Choroid plexus epithelial cell (primary cell): ENCODE measurements at regions not wholly inside any gene's neighbourhood (a gene's known extent, or its start where the extent isn't known, plus 50 kb on each side); places are given as distances from the start of the nearest gene placed in this dataset.
A peak's percentile ranks its signal among the peaks of the same experiment; 100 is the strongest.
"Not testable (repeated sequence)": the region's sequence is repeated elsewhere in the genome, so short reads cannot be mapped to it uniquely, and the experiment has no call there.

Experiments
- DNase-seq: peaks from one replicate; pipeline ENCODE4 v3.0.0-alpha.2; 2010; ENCODE audit warnings: low read depth
- H3K4me3 ChIP-seq: 2 replicates; pipeline ENCODE4 v1.5.1; 2011; ENCODE audit warnings: low read depth, mild to moderate bottlenecking, control low read depth, low read length, moderate library complexity
- TF ChIP-seq, protein P1 (sequence below): conservative IDR thresholded peaks from 2 replicates; pipeline ENCODE4 v1.5.1; 2011; ENCODE audit warnings: low read depth, mild to moderate bottlenecking, control low read depth, inconsistent platforms, low read length, moderate library complexity

GRCh38 chr4:156294577-156294976 is 340.9 kb upstream of the CTSO start:
- TF ChIP-seq, protein P1, sequence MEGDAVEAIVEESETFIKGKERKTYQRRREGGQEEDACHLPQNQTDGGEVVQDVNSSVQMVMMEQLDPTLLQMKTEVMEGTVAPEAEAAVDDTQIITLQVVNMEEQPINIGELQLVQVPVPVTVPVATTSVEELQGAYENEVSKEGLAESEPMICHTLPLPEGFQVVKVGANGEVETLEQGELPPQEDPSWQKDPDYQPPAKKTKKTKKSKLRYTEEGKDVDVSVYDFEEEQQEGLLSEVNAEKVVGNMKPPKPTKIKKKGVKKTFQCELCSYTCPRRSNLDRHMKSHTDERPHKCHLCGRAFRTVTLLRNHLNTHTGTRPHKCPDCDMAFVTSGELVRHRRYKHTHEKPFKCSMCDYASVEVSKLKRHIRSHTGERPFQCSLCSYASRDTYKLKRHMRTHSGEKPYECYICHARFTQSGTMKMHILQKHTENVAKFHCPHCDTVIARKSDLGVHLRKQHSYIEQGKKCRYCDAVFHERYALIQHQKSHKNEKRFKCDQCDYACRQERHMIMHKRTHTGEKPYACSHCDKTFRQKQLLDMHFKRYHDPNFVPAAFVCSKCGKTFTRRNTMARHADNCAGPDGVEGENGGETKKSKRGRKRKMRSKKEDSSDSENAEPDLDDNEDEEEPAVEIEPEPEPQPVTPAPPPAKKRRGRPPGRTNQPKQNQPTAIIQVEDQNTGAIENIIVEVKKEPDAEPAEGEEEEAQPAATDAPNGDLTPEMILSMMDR: peak; percentile 69
- no peak overlapping the region for H3K4me3 ChIP-seq
- DNase-seq: peak; percentile 96

DNA sequence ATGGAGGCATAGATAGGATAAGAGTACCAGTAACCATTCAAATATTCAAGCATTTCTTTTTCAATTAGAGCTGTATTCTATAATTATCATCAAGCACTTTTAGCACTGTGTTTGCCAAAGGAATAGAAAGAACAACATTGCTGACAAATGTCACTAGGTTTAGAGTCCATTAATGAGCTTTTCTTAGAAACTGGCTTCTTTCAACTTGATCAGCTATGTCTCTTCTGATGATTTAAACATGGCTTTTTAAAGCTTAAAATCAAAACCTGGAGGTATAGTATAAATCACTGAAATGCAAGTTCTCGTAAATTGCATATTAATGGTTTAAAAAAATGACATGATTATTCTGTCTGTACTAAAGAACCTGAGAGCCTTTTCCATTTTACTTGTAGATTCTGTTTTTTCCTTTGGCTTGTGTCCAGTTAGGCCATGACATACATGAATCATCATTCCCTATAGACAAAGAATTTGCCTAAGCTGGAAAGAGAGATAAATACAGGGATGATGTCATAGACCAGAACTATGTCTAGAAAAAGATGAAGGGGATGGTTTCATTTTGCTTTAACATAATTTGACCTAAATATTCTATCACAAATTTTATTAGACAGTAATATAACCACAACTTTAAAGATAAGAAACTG is 340.1 kb upstream of the CTSO start:
- DNase-seq: peak; percentile 96
- TF ChIP-seq, protein P1: no peak
- H3K4me3 ChIP-seq: no peak overlapping the region

GRCh38 chr4:156291317-156291716 is 337.7 kb upstream of the CTSO start:
- no peak overlapping the region for H3K4me3 ChIP-seq
- TF ChIP-seq, protein P1: no peak
- DNase-seq: peak; percentile 52

- H3K4me3 ChIP-seq: no peak overlapping the region
- TF ChIP-seq, protein P1: no peak
- no peak for DNase-seq
Measured at GRCh38 chr4:156290811-156291210, 337.1 kb upstream of the CTSO start.

- not testable (repeated sequence) for DNase-seq
Measured at GRCh38 chr4:156290026-156290425, 336.4 kb upstream of the CTSO start.

DNA sequence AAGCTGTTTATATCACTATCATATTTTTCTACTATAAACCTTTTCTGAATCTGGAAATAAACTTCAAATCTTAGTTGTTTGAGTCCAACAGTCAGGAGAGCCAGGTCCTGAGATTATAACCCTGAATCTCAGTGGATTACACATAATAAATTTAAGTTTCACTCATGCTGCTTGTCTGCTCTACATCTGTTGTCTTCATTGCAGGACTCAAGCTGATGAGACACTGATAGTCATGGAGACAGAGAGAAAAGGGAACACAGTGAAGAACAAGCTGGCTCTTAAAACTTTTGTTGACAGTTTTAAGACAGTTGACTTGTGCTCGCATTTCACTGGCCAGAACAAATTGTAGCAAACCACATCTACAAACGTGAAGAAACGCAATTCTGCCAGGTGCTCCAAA is 327.0 kb upstream of the CTSO start:
- no peak overlapping the region for H3K4me3 ChIP-seq
- TF ChIP-seq, protein P1: no peak
- DNase-seq: no peak

More at GRCh38 chr4:156290026-156290425, 336.4 kb upstream of the CTSO start:
- not testable (repeated sequence) for H3K4me3 ChIP-seq

DNA sequence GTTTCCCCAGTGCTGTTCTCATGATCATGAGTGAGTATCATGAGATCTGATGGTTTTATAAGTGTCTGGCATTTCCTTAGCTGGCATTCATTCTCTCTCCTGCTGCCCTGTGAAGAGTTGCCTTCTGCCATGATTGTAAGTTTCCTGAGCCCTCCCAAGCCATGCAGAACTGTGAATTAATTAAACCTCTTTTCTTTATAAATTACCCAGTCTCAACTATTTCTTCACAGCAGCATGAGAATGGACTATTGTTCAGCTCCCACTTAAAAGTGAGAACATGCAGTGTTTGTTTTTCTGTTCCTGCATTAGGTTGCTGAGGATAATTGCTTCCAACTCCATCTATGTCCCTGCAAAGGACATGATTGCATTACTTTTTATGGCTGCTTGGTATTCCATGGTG is 311.7 kb upstream of the CTSO start:
- DNase-seq: no peak
- TF ChIP-seq, protein P1: no peak
- H3K4me3 ChIP-seq: no peak overlapping the region

- TF ChIP-seq, protein P1: no peak
- no peak overlapping the region for H3K4me3 ChIP-seq
- DNase-seq: no peak
Measured at GRCh38 chr4:156261230-156261629, 307.6 kb upstream of the CTSO start.
